ENCODE measurements at regions not wholly inside any gene's neighbourhood (a gene's known extent, or its start where the extent isn't known, plus 50 kb on each side); places are given as distances from the start of the nearest gene placed in this dataset.

DNA sequence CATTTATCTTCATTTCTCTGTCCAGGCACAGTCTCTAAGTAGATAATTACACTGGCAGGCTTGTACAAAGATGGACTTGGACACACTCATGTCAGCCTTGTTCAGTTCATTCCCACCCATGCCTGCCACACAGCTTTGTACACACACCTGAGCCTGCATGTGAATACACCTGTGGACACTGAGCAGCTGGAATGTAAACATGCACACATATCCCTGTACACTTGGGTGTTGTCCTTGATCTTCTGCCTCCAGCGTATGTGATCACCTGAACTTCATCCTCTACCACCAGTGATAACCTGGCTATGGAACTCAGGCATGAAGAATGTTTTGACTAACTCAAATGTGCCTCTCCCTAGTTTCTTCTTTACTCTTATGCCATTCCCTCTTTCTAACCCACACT, 190.6 kb downstream of the DHX35 start:
- TF ChIP-seq, protein P1, sequence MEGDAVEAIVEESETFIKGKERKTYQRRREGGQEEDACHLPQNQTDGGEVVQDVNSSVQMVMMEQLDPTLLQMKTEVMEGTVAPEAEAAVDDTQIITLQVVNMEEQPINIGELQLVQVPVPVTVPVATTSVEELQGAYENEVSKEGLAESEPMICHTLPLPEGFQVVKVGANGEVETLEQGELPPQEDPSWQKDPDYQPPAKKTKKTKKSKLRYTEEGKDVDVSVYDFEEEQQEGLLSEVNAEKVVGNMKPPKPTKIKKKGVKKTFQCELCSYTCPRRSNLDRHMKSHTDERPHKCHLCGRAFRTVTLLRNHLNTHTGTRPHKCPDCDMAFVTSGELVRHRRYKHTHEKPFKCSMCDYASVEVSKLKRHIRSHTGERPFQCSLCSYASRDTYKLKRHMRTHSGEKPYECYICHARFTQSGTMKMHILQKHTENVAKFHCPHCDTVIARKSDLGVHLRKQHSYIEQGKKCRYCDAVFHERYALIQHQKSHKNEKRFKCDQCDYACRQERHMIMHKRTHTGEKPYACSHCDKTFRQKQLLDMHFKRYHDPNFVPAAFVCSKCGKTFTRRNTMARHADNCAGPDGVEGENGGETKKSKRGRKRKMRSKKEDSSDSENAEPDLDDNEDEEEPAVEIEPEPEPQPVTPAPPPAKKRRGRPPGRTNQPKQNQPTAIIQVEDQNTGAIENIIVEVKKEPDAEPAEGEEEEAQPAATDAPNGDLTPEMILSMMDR (IDR thresholded peaks at IDR 0.05; ENCODE audit: low read depth, low read length) = no peak
- Histone ChIP-seq H3K9me3 (ENCODE audit: control insufficient read depth, insufficient read depth, low read length) (no peaks in the 10 kb centered on the region), H3K4me3 (ENCODE audit: low read depth, low read length) (no peak overlapping the region), H3K27me3 (ENCODE audit: control insufficient read depth, insufficient read depth, low read length) (no peaks in the 10 kb centered on the region), H3K27ac (ENCODE audit: low read depth, low read length) (no peak overlapping the region)
- no peak for DNase-seq (ENCODE audit: low read depth, low spot score)
- POLR2A ChIA-PET = no interaction called here
- CTCF ChIA-PET = no interaction called here

DNA sequence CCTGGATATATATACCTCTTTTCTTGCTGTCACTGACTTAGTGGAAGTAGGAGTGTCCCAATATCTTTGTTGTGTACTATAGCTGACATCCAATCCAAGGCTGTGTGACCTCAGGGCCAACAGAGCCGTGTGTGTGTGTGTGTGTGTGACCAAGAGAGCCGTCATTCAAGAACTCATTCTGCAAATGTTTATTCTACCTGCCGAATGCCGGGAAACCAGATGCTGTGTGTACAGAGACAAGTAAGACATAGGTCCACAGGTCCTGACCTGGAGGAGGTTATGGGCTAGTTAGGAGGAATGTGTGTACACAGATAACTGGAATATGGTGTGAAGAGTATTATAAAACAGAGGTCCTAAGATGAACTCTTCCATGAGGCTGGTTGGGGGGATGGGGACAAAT, 190.0 kb downstream of the DHX35 start:
- CTCF ChIA-PET = no interaction called here
- POLR2A ChIA-PET = no interaction called here
- H3K9me3 ChIP-seq (ENCODE audit: control insufficient read depth, insufficient read depth, low read length) = no peaks in the 10 kb centered on the region
- no peak overlapping the region for H3K27ac ChIP-seq (ENCODE audit: low read depth, low read length)
- TF ChIP-seq, protein P1 (IDR thresholded peaks at IDR 0.05; ENCODE audit: low read depth, low read length) = no peak
- no peak overlapping the region for H3K4me3 ChIP-seq (ENCODE audit: low read depth, low read length)
- H3K27me3 ChIP-seq (ENCODE audit: control insufficient read depth, insufficient read depth, low read length) = no peaks in the 10 kb centered on the region
- DNase-seq (ENCODE audit: low read depth, low spot score) = no peak

DNA sequence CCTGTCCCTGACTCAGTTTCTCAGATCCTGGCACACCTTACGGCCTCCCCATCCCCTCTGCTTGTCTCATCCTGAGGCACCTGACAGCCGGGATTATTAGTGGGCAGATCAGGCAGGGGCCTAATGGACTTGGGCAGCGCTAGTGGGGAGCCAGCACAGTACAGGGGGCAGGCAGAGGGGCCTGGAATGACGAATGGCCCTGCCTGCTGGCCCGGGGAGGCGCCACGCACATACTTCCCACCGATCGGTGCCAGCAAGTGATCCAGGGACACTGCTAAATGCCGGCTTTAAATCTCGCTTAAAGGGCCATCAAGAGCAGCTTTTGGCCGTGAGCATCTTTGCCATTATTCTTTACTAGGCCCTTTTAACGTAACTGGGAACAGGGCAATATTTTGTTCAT, 188.4 kb downstream of the DHX35 start:
- Histone ChIP-seq H3K27ac (ENCODE audit: low read depth, low read length) (no peak overlapping the region), H3K9me3 (ENCODE audit: control insufficient read depth, insufficient read depth, low read length) (no peaks in the 10 kb centered on the region), H3K4me3 (ENCODE audit: low read depth, low read length) (no peak overlapping the region), H3K27me3 (ENCODE audit: control insufficient read depth, insufficient read depth, low read length) (no peaks in the 10 kb centered on the region)
- ChIA-PET POLR2A (no interaction called here), CTCF (no interaction called here)
- DNase-seq (ENCODE audit: low read depth, low spot score) = no peak
- TF ChIP-seq, protein P1 (IDR thresholded peaks at IDR 0.05; ENCODE audit: low read depth, low read length) = no peak

DNA sequence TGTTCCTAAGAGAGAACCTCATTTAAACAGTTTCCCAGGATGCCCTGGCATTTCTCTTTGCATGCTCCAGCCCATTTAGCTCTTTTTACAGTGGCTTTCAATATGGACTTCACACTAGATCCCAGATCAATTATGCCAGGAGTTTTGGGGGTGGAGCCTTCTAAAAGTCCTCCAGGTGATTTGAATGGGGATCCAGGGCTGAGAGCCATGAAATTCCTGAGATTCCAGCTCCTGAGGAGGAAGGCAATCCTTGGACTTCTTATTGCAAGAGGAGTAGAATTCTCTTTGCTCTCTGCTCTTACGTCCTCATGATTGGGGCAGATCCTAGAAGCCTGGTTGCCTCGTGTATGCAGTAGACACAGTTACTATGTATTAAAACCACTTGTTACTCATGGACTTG, 184.2 kb downstream of the DHX35 start:
- CTCF ChIA-PET = no interaction called here
- no peak overlapping the region for H3K27ac ChIP-seq (ENCODE audit: low read depth, low read length)
- no peaks in the 10 kb centered on the region; the same call in 1 of the 2 replicates for H3K9me3 ChIP-seq (ENCODE audit: control insufficient read depth, insufficient read depth, low read length)
- DNase-seq (ENCODE audit: low read depth, low spot score) = no peak
- TF ChIP-seq, protein P1 (IDR thresholded peaks at IDR 0.05; ENCODE audit: low read depth, low read length) = no peak
- POLR2A ChIA-PET = no interaction called here
- no peaks in the 10 kb centered on the region for H3K27me3 ChIP-seq (ENCODE audit: control insufficient read depth, insufficient read depth, low read length)
- H3K4me3 ChIP-seq (ENCODE audit: low read depth, low read length) = no peak overlapping the region

DNA sequence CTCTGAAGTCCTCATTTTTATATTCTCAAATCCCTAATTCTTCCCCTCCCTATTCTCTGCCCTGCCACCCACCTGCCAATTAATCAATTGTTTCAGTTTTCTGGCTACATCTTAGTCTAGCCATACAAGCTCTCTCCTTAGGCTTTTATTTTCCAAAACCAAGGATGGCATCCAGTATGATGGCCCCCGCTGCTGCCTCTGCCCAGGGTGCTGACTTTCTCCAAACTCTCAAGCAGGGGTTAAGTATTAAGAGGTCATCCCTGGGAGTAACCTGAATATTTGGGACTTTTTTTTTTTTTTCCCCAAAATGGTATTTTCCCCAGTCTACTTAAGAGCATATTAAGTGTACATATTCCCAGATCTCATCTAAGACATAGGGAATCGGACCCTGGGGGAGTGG, 183.8 kb downstream of the DHX35 start:
- Histone ChIP-seq H3K4me3 (ENCODE audit: low read depth, low read length) (no peak overlapping the region), H3K9me3 (ENCODE audit: control insufficient read depth, insufficient read depth, low read length) (no peaks in the 10 kb centered on the region; the same call in 1 of the 2 replicates), H3K27me3 (ENCODE audit: control insufficient read depth, insufficient read depth, low read length) (no peaks in the 10 kb centered on the region), H3K27ac (ENCODE audit: low read depth, low read length) (no peak overlapping the region)
- ChIA-PET CTCF (no interaction called here), POLR2A (no interaction called here)
- no peak for DNase-seq (ENCODE audit: low read depth, low spot score)
- TF ChIP-seq, protein P1 (IDR thresholded peaks at IDR 0.05; ENCODE audit: low read depth, low read length) = no peak

Measured in AG04450 (cell line).